ENCODE measurements at regions not wholly inside any gene's neighbourhood (a gene's known extent, or its start where the extent isn't known, plus 50 kb on each side); places are given as distances from the start of the nearest gene placed in this dataset.

DNA sequence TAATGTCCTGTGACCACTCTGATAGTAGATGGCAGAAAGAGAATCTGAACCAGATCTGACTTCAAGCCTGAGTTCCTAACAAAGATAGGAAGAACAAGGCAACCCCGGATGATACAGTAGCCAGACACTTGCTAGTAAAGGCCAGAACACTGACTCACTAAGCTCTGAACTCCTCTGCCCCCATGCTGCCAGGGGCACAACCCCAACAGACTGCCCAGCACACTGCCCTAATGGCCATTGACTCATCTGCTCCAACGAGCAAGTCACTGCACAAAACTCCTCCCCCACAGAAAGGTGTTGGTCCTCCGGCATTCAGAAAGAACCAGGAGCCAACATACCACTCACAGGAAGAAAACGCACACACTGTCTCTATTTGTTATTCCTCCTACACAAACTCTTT is 179.6 kb upstream of the NUDT4 start:
- no peak for TF ChIP-seq CTCF (IDR thresholded peaks at IDR 0.05; ENCODE audit: borderline replicate concordance, extremely low read depth, insufficient read depth)
- no peaks in the 10 kb centered on the region for H3K27me3 ChIP-seq (ENCODE audit: control insufficient read depth, insufficient read depth, low read length)
- FAIRE-seq: no peak
- peak in 2 of 5 donors; percentile 23 to 76 for DNase-seq
- intact Hi-C loops (cut with DNase I): no loop called here
- no peak overlapping the region for H3K4me3 ChIP-seq (ENCODE audit: low read length in 3 of 3)
- H3K4me1 ChIP-seq (ENCODE audit: control insufficient read depth in 2 of 3, insufficient read depth in 2 of 3, low read depth in 1 of 3, low read length in 3 of 3): no peaks in the 10 kb centered on the region
- H3K9ac ChIP-seq (ENCODE audit: low read length in 3 of 3): no peak overlapping the region
- H3K36me3 ChIP-seq (ENCODE audit: control insufficient read depth in 2 of 3, insufficient read depth in 3 of 3, low read length in 3 of 3): no peaks in the 10 kb centered on the region
- H3K9me3 ChIP-seq (ENCODE audit: control insufficient read depth in 2 of 3, insufficient read depth in 1 of 3, low read length in 3 of 3): no peaks in the 10 kb centered on the region
- no peak overlapping the region for H3K27ac ChIP-seq (ENCODE audit: low read depth in 2 of 2, low read length in 2 of 2)

DNA sequence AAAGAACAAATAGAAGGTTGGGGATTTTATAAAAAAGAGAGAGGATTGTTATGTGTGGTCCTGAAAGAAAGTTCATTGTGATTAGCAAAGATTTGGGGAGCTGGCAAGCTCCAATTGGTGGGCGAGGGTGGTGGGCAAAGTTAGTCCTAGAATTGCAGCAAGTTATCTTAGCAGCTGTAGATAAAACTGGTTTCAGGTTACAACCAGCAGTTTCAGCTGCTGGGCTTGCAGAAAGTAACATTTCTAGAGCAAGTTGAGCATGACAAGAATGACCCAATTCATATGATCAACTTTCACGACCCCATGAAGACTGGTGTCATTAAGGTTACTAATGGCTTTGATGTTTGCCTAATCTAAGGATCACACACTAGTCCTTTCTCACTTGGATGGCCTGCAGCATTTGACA is 177.9 kb upstream of the NUDT4 start:
- no peak for TF ChIP-seq CTCF (IDR thresholded peaks at IDR 0.05; ENCODE audit: borderline replicate concordance, extremely low read depth, insufficient read depth)
- Histone ChIP-seq H3K27me3 (ENCODE audit: control insufficient read depth, insufficient read depth, low read length) (no peaks in the 10 kb centered on the region), H3K9ac (ENCODE audit: low read length in 3 of 3) (no peak overlapping the region), H3K27ac (ENCODE audit: low read depth in 2 of 2, low read length in 2 of 2) (no peak overlapping the region), H3K9me3 (ENCODE audit: control insufficient read depth in 2 of 3, insufficient read depth in 1 of 3, low read length in 3 of 3) (no peaks in the 10 kb centered on the region), H3K4me1 (ENCODE audit: control insufficient read depth in 2 of 3, insufficient read depth in 2 of 3, low read depth in 1 of 3, low read length in 3 of 3) (no peaks in the 10 kb centered on the region), H3K36me3 (ENCODE audit: control insufficient read depth in 2 of 3, insufficient read depth in 3 of 3, low read length in 3 of 3) (no peaks in the 10 kb centered on the region), H3K4me3 (ENCODE audit: low read length in 3 of 3) (no peak overlapping the region)
- FAIRE-seq (no peak), DNase-seq (peak in 2 of 5 donors; percentile 43 to 49)
- intact Hi-C loops (cut with DNase I): no loop called here

- DNase-seq (no peak), FAIRE-seq (no peak)
- Histone ChIP-seq H3K9ac (ENCODE audit: low read length in 3 of 3) (no peak overlapping the region), H3K9me3 (ENCODE audit: control insufficient read depth in 2 of 3, insufficient read depth in 1 of 3, low read length in 3 of 3) (no peaks in the 10 kb centered on the region), H3K4me1 (ENCODE audit: control insufficient read depth in 2 of 3, insufficient read depth in 2 of 3, low read depth in 1 of 3, low read length in 3 of 3) (no peaks in the 10 kb centered on the region), H3K27me3 (ENCODE audit: control insufficient read depth, insufficient read depth, low read length) (no peaks in the 10 kb centered on the region), H3K4me3 (ENCODE audit: low read length in 3 of 3) (no peak overlapping the region), H3K36me3 (ENCODE audit: control insufficient read depth in 2 of 3, insufficient read depth in 3 of 3, low read length in 3 of 3) (no peaks in the 10 kb centered on the region), H3K27ac (ENCODE audit: low read depth in 2 of 2, low read length in 2 of 2) (no peak overlapping the region)
- intact Hi-C loops (cut with DNase I): no loop called here
- TF ChIP-seq CTCF (IDR thresholded peaks at IDR 0.05; ENCODE audit: borderline replicate concordance, extremely low read depth, insufficient read depth): no peak
Measured at GRCh38 chr12:93200291-93200917, 177.3 kb upstream of the NUDT4 start.

GRCh38 chr12:93201990-93202389 is 175.7 kb upstream of the NUDT4 start:
- no peak overlapping the region for H3K4me3 ChIP-seq (ENCODE audit: low read length in 3 of 3)
- FAIRE-seq: no peak
- H3K36me3 ChIP-seq (ENCODE audit: control insufficient read depth in 2 of 3, insufficient read depth in 3 of 3, low read length in 3 of 3): no peaks in the 10 kb centered on the region
- no peaks in the 10 kb centered on the region for H3K27me3 ChIP-seq (ENCODE audit: control insufficient read depth, insufficient read depth, low read length)
- H3K9ac ChIP-seq (ENCODE audit: low read length in 3 of 3): no peak overlapping the region
- H3K4me1 ChIP-seq (ENCODE audit: control insufficient read depth in 2 of 3, insufficient read depth in 2 of 3, low read depth in 1 of 3, low read length in 3 of 3): no peaks in the 10 kb centered on the region
- H3K9me3 ChIP-seq (ENCODE audit: control insufficient read depth in 2 of 3, insufficient read depth in 1 of 3, low read length in 3 of 3): no peaks in the 10 kb centered on the region
- TF ChIP-seq CTCF (IDR thresholded peaks at IDR 0.05; ENCODE audit: borderline replicate concordance, extremely low read depth, insufficient read depth): no peak
- DNase-seq: no peak
- intact Hi-C loops (cut with DNase I): no loop called here
- H3K27ac ChIP-seq (ENCODE audit: low read depth in 2 of 2, low read length in 2 of 2): no peak overlapping the region

Data from kidney (tissue), 13 donors.